ENCODE measurements at regions not wholly inside any gene's neighbourhood (a gene's known extent, or its start where the extent isn't known, plus 50 kb on each side); places are given as distances from the start of the nearest gene placed in this dataset.
"Not testable (repeated sequence)": the region's sequence is repeated elsewhere in the genome, so short reads cannot be mapped to it uniquely, and the experiment has no call there.

DNA sequence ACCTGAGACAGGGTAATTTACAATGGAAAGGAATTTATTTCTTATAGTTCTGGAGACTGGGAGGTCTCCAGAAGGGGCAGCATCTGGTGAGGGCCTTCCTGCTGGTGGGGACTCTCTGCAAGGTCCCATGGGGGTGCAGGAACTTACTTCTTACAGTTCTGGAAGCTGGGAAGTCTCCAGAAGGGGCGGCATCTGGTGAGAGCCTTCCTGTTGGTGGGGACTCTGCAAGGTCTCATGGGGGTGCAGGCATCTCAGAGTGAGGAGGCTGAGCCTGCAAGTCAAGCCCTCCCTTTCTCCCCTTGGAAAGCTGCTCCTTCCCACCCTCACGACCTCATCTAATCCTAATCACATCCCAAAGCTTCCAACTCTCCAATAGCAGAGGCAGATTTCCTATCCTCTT lies 157.4 kb downstream of the FOXL1 start:
- Histone ChIP-seq H3K9ac (ENCODE audit: insufficient read length, low read depth) (no peak overlapping the region), H3K4me3 (ENCODE audit: insufficient read length, low read depth) (no peak overlapping the region), H3K36me3 (ENCODE audit: insufficient read depth, insufficient read length, low read length) (peaks cover 24% of the 10 kb centered on the region), H3K9me3 (ENCODE audit: insufficient read depth, low read length) (no peaks in the 10 kb centered on the region), H3K4me1 (ENCODE audit: insufficient read depth, insufficient read length) (peaks cover 10% of the 10 kb centered on the region), H3K27me3 (ENCODE audit: insufficient read depth, insufficient read length) (peaks cover 37% of the 10 kb centered on the region)
- TF ChIP-seq SUZ12 (IDR thresholded peaks at IDR 0.05; ENCODE audit: extremely low read depth, insufficient read depth, insufficient read length) (no peak), YY1 (IDR thresholded peaks at IDR 0.05; ENCODE audit: insufficient read depth, insufficient read length) (no peak), ZNF274 (IDR thresholded peaks at IDR 0.05; ENCODE audit: low read depth, low read length) (no peak)
- DNase-seq (ENCODE audit: low read depth, low spot score), result no peak

DNA sequence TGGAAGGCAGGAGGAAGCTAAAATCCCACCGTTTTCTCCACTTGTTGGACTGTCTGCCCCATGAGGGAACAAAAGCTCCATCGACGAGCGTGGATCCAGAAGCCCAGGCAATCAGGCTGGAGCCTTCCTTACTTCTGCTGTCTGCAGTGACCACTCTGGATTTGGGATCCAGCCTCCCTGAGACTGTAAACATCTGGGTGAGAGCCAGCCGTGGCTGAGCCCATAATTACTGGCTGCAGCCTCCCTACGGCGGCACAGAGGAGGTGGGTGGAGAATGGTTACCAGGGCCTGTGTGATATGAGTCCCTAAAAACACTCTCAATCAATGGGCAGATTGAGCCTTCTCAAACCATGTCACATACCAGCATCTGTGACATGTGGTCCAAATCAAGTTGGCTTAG lies 158.2 kb downstream of the FOXL1 start:
- no peak for DNase-seq (ENCODE audit: low read depth, low spot score)
- no peaks in the 10 kb centered on the region for H3K9me3 ChIP-seq (ENCODE audit: insufficient read depth, low read length)
- H3K4me1 ChIP-seq (ENCODE audit: insufficient read depth, insufficient read length), result peaks cover 10% of the 10 kb centered on the region
- H3K4me3 ChIP-seq (ENCODE audit: insufficient read length, low read depth), result no peak overlapping the region
- H3K27me3 ChIP-seq (ENCODE audit: insufficient read depth, insufficient read length), result peaks cover 29% of the 10 kb centered on the region
- no peak for TF ChIP-seq YY1 (IDR thresholded peaks at IDR 0.05; ENCODE audit: insufficient read depth, insufficient read length)
- no peak for TF ChIP-seq SUZ12 (IDR thresholded peaks at IDR 0.05; ENCODE audit: extremely low read depth, insufficient read depth, insufficient read length)
- TF ChIP-seq ZNF274 (IDR thresholded peaks at IDR 0.05; ENCODE audit: low read depth, low read length), result no peak
- H3K36me3 ChIP-seq (ENCODE audit: insufficient read depth, insufficient read length, low read length), result peaks cover 24% of the 10 kb centered on the region
- H3K9ac ChIP-seq (ENCODE audit: insufficient read length, low read depth), result no peak overlapping the region

DNA sequence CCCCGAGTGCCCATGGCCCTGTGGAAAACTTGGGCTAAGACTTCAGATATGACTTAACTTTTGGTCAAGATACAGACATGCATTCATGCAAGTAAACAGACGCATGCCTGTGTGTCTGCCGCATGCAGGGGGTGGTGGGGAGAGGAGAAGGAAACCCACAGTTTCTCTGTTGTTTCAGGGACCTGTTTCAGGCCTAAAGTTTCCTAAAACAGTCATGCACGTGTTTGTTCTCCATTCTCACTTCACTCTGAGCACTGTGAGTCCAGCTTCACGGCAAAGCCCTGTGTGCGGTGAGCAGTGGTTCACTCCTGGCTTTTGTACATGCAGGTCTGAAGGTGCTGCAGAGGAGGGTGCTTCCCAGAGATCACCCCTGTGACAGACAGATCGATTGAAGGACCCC lies 158.7 kb downstream of the FOXL1 start:
- no peak for TF ChIP-seq SUZ12 (IDR thresholded peaks at IDR 0.05; ENCODE audit: extremely low read depth, insufficient read depth, insufficient read length)
- no peak for TF ChIP-seq YY1 (IDR thresholded peaks at IDR 0.05; ENCODE audit: insufficient read depth, insufficient read length)
- TF ChIP-seq ZNF274 (IDR thresholded peaks at IDR 0.05; ENCODE audit: low read depth, low read length), result no peak
- DNase-seq (ENCODE audit: low read depth, low spot score), result no peak
- Histone ChIP-seq H3K27me3 (ENCODE audit: insufficient read depth, insufficient read length) (peaks cover 23% of the 10 kb centered on the region), H3K4me3 (ENCODE audit: insufficient read length, low read depth) (no peak overlapping the region), H3K9me3 (ENCODE audit: insufficient read depth, low read length) (no peaks in the 10 kb centered on the region), H3K9ac (ENCODE audit: insufficient read length, low read depth) (no peak overlapping the region), H3K36me3 (ENCODE audit: insufficient read depth, insufficient read length, low read length) (peaks cover 24% of the 10 kb centered on the region), H3K4me1 (ENCODE audit: insufficient read depth, insufficient read length) (peaks cover 10% of the 10 kb centered on the region)

DNA sequence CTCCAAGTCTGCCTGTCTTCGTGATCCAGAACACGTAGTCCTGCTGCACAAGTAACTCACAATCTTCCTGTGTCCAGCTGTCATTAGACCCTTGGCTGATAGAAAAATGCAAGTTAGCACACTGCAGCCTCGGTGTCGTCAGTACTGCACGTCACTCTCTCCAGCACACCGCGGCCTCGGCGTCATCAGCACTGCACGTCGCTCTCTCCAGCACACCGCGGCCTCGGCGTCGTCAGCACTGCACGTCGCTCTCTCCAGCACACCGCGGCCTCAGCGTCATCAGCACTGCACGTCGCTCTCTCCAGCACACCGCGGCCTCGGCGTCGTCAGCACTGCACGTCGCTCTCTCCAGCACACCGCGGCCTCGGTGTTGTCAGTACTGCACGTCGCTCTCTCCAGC lies 160.0 kb downstream of the FOXL1 start:
- not testable (repeated sequence) for H3K9ac ChIP-seq (ENCODE audit: insufficient read length, low read depth); DNase-seq (ENCODE audit: low read depth, low spot score); H3K4me3 ChIP-seq (ENCODE audit: insufficient read length, low read depth); H3K4me1 ChIP-seq (ENCODE audit: insufficient read depth, insufficient read length); H3K9me3 ChIP-seq (ENCODE audit: insufficient read depth, low read length)
- Histone ChIP-seq H3K36me3 (ENCODE audit: insufficient read depth, insufficient read length, low read length) (peaks cover 24% of the 10 kb centered on the region), H3K27me3 (ENCODE audit: insufficient read depth, insufficient read length) (peaks cover 11% of the 10 kb centered on the region)

DNA sequence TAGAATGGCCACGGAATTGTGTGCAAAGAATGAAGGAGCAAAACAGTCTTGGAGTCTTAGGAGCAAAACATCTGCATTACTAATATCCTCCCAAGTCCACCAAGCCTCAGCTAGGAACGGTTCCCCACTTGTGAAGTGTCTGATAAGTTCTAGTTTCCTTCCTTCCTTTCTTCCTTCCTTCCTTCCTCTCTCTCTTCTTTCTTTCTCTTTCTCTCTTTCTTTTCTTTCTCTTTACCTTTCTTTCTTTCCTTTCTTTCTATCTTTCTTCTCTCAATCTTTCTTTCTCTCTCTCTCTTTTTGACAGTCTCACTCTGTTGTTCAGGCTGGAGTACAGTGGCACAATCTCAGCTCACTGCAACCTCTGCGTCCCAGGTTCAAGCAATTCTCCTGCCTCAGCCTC lies 160.8 kb downstream of the FOXL1 start:
- peaks cover 5% of the 10 kb centered on the region for H3K4me1 ChIP-seq (ENCODE audit: insufficient read depth, insufficient read length)
- no peak overlapping the region for H3K9ac ChIP-seq (ENCODE audit: insufficient read length, low read depth)
- DNase-seq (ENCODE audit: low read depth, low spot score), result no peak
- TF ChIP-seq YY1 (IDR thresholded peaks at IDR 0.05; ENCODE audit: insufficient read depth, insufficient read length), result no peak
- TF ChIP-seq SUZ12 (IDR thresholded peaks at IDR 0.05; ENCODE audit: extremely low read depth, insufficient read depth, insufficient read length), result no peak
- TF ChIP-seq ZNF274 (IDR thresholded peaks at IDR 0.05; ENCODE audit: low read depth, low read length), result no peak
- H3K27me3 ChIP-seq (ENCODE audit: insufficient read depth, insufficient read length), result peaks cover 2% of the 10 kb centered on the region
- H3K9me3 ChIP-seq (ENCODE audit: insufficient read depth, low read length), result no peaks in the 10 kb centered on the region
- H3K36me3 ChIP-seq (ENCODE audit: insufficient read depth, insufficient read length, low read length), result peaks cover 24% of the 10 kb centered on the region
- no peak overlapping the region for H3K4me3 ChIP-seq (ENCODE audit: insufficient read length, low read depth)

DNA sequence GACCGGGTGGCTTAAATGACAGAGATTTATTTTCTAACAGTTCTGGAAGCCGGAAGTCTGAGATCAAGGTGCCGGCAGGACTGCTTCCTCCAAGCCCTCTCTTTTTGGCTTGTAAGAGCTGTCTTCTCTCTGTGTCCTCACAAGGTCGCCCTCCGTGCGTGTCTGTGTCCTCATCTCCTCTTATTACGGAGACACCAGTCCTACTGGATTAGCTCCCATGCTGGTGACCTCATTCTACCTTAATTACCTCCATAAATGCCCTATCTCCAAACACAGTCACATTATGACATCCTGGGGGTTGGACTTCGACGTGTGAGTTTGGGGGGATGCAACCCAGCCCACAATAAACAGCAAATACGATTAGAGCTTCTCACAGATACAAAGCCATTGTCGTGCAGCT lies 161.5 kb downstream of the FOXL1 start:
- Histone ChIP-seq H3K4me3 (ENCODE audit: insufficient read length, low read depth) (no peak overlapping the region), H3K27me3 (ENCODE audit: insufficient read depth, insufficient read length) (no peaks in the 10 kb centered on the region), H3K9me3 (ENCODE audit: insufficient read depth, low read length) (no peaks in the 10 kb centered on the region), H3K9ac (ENCODE audit: insufficient read length, low read depth) (no peak overlapping the region), H3K4me1 (ENCODE audit: insufficient read depth, insufficient read length) (peaks cover 3% of the 10 kb centered on the region), H3K36me3 (ENCODE audit: insufficient read depth, insufficient read length, low read length) (peaks cover 24% of the 10 kb centered on the region)
- DNase-seq (ENCODE audit: low read depth, low spot score), result no peak
- TF ChIP-seq YY1 (IDR thresholded peaks at IDR 0.05; ENCODE audit: insufficient read depth, insufficient read length), result no peak
- TF ChIP-seq ZNF274 (IDR thresholded peaks at IDR 0.05; ENCODE audit: low read depth, low read length), result no peak
- no peak for TF ChIP-seq SUZ12 (IDR thresholded peaks at IDR 0.05; ENCODE audit: extremely low read depth, insufficient read depth, insufficient read length)

DNA sequence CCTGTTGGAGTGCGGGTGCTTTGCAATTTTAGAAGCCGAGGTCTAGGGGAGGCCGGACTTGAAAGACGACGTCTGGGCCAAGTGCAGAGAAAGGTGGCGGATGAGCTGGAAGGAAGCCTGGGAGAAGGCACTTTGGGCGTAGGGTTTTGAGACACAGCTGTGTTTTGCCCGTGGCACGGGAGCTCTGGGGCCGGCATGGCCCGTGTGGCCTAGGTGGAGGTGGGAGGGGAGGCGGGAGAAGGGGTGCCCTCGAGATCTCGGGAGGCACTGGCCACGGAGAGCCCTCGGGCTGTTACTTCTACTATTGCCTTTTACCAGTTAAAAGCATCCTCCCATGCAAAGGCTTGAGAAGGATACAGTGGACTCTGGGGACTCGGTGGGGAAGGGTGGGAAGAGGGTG lies 161.9 kb downstream of the FOXL1 start:
- H3K9me3 ChIP-seq (ENCODE audit: insufficient read depth, low read length), result no peaks in the 10 kb centered on the region
- H3K4me3 ChIP-seq (ENCODE audit: insufficient read length, low read depth), result no peak overlapping the region
- H3K9ac ChIP-seq (ENCODE audit: insufficient read length, low read depth), result no peak overlapping the region
- H3K36me3 ChIP-seq (ENCODE audit: insufficient read depth, insufficient read length, low read length), result peaks cover 24% of the 10 kb centered on the region
- no peaks in the 10 kb centered on the region for H3K4me1 ChIP-seq (ENCODE audit: insufficient read depth, insufficient read length)
- no peak for TF ChIP-seq ZNF274 (IDR thresholded peaks at IDR 0.05; ENCODE audit: low read depth, low read length)
- TF ChIP-seq SUZ12 (IDR thresholded peaks at IDR 0.05; ENCODE audit: extremely low read depth, insufficient read depth, insufficient read length), result no peak
- no peak for TF ChIP-seq YY1 (IDR thresholded peaks at IDR 0.05; ENCODE audit: insufficient read depth, insufficient read length)
- DNase-seq (ENCODE audit: low read depth, low spot score), result no peak
- H3K27me3 ChIP-seq (ENCODE audit: insufficient read depth, insufficient read length), result no peaks in the 10 kb centered on the region
